ENCODE measurements at regions not wholly inside any gene's neighbourhood (a gene's known extent, or its start where the extent isn't known, plus 50 kb on each side); places are given as distances from the start of the nearest gene placed in this dataset.

DNA sequence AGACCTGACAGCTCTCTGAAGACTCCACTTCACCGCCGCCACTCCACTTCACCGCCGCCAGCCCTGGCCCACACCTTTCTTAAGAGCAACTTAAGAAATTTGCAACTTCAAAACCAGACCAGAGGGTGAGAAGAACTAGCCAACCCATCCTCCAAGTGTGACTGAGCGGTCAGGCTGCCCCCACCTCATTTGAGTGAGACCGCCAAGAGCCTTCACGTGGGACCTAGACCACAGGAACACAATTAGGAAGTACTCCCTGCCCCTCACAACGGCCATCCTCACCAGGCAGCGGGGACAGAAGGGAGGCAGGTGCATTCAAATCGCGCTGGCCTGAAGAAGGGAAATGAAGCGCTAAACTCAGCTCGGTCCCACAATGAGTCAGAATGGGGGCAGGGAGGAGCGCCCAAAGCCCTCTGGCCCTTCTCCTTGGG is 156.8 kb upstream of the BCL6 start:
- no peaks in the 10 kb centered on the region for H3K36me3 Mint-ChIP-seq (ENCODE audit: low read depth)
- H3K4me3 Mint-ChIP-seq: no peak overlapping the region
- TF ChIP-seq, protein P1, sequence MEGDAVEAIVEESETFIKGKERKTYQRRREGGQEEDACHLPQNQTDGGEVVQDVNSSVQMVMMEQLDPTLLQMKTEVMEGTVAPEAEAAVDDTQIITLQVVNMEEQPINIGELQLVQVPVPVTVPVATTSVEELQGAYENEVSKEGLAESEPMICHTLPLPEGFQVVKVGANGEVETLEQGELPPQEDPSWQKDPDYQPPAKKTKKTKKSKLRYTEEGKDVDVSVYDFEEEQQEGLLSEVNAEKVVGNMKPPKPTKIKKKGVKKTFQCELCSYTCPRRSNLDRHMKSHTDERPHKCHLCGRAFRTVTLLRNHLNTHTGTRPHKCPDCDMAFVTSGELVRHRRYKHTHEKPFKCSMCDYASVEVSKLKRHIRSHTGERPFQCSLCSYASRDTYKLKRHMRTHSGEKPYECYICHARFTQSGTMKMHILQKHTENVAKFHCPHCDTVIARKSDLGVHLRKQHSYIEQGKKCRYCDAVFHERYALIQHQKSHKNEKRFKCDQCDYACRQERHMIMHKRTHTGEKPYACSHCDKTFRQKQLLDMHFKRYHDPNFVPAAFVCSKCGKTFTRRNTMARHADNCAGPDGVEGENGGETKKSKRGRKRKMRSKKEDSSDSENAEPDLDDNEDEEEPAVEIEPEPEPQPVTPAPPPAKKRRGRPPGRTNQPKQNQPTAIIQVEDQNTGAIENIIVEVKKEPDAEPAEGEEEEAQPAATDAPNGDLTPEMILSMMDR (IDR thresholded peaks at IDR 0.05; ENCODE audit: unreplicated experiment in 3 of 3): no peak
- H3K27me3 Mint-ChIP-seq (ENCODE audit: low read depth): no peaks in the 10 kb centered on the region
- H3K27ac Mint-ChIP-seq: no peak overlapping the region
- no peaks in the 10 kb centered on the region for H3K9me3 Mint-ChIP-seq
- H3K4me1 Mint-ChIP-seq: peaks cover 4% of the 10 kb centered on the region

DNA sequence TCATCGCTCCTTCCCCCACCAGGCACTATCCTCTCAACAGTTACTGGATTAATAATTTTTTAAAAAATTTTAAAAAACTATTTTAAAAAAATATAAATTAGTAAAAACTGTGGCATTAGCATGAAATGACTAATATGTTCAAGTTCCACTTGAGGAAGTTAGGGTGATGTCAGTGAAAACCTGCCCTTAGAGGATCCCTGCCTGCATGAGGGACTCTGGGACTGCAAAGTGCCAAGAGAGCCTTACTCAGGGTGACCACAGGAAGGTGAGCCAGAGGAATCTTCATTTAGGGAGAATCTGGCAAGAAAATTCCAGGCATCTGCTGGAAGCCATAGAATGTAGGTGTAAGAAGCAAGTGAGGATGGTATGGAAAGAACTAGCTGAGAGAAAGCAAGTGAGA is 157.7 kb upstream of the BCL6 start:
- Mint-ChIP-seq H3K4me3 (no peak overlapping the region), H3K4me1 (peaks cover 5% of the 10 kb centered on the region), H3K36me3 (ENCODE audit: low read depth) (no peaks in the 10 kb centered on the region), H3K9me3 (no peaks in the 10 kb centered on the region), H3K27ac (no peak overlapping the region), H3K27me3 (ENCODE audit: low read depth) (no peaks in the 10 kb centered on the region)
- TF ChIP-seq, protein P1 (IDR thresholded peaks at IDR 0.05; ENCODE audit: unreplicated experiment in 3 of 3): no peak

- no peak overlapping the region for H3K4me3 Mint-ChIP-seq
- no peaks in the 10 kb centered on the region for H3K36me3 Mint-ChIP-seq (ENCODE audit: low read depth)
- H3K27me3 Mint-ChIP-seq (ENCODE audit: low read depth): no peaks in the 10 kb centered on the region
- H3K9me3 Mint-ChIP-seq: no peaks in the 10 kb centered on the region
- TF ChIP-seq, protein P1 (IDR thresholded peaks at IDR 0.05; ENCODE audit: unreplicated experiment in 3 of 3): no peak
- H3K27ac Mint-ChIP-seq: no peak overlapping the region
- H3K4me1 Mint-ChIP-seq: peaks cover 5% of the 10 kb centered on the region
Measured at GRCh38 chr3:187903697-187904096, 158.4 kb upstream of the BCL6 start.

DNA sequence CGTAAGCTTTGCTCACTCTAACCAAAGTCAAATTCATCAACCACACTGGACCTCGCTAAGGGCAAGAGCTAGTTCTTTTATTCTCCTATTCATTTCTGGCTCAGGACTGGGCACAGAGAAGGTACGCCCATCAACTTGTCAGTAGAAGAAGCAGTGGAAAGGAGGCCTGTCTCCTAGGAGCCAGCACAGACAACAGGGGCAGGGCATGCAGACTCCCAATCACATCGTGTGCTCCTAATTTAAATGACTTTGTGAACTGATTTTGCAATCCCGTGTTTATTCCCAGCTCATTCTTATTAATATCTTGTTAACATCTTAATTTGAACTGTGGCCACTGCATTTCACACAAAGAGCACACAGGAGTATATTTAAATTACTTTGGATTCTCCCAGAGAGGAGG is 161.1 kb upstream of the BCL6 start:
- H3K27me3 Mint-ChIP-seq (ENCODE audit: low read depth): no peaks in the 10 kb centered on the region

GRCh38 chr3:187906920-187907319 is 161.7 kb upstream of the BCL6 start:
- Mint-ChIP-seq H3K36me3 (ENCODE audit: low read depth) (no peaks in the 10 kb centered on the region), H3K27ac (no peak overlapping the region), H3K4me3 (no peak overlapping the region), H3K27me3 (ENCODE audit: low read depth) (no peaks in the 10 kb centered on the region), H3K4me1 (peaks cover 5% of the 10 kb centered on the region), H3K9me3 (no peaks in the 10 kb centered on the region)
- TF ChIP-seq, protein P1 (IDR thresholded peaks at IDR 0.05; ENCODE audit: unreplicated experiment in 3 of 3): no peak

More for the DNA sequence above, 161.1 kb upstream of the BCL6 start:
- peaks cover 5% of the 10 kb centered on the region for H3K4me1 Mint-ChIP-seq
- no peaks in the 10 kb centered on the region for H3K9me3 Mint-ChIP-seq
- no peaks in the 10 kb centered on the region for H3K36me3 Mint-ChIP-seq (ENCODE audit: low read depth)
- H3K4me3 Mint-ChIP-seq: no peak overlapping the region
- TF ChIP-seq, protein P1 (IDR thresholded peaks at IDR 0.05; ENCODE audit: unreplicated experiment in 3 of 3): no peak
- no peak overlapping the region for H3K27ac Mint-ChIP-seq

DNA sequence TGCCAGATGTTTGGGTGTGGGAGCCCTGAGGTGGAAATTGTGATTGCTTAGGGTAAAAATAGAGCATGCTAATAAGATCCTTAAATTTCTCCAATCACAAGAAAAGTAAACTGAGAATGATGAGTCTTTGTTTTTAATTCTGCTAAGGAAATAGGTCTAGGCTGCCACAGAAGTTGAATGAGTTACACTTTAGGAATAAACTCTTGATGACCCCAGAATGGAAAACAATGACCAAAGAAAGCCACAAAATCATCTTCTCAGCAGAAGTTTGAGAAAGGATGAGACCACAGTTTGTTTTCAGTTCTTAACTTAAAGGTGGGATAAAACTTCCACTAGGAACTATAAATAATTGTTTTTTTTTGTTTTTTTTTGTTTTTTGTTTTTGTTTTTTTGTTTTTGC is 164.6 kb upstream of the BCL6 start:
- Mint-ChIP-seq H3K36me3 (ENCODE audit: low read depth) (no peaks in the 10 kb centered on the region), H3K9me3 (no peaks in the 10 kb centered on the region), H3K4me1 (peaks cover 28% of the 10 kb centered on the region), H3K27ac (no peak overlapping the region), H3K4me3 (no peak overlapping the region), H3K27me3 (ENCODE audit: low read depth) (peaks cover 4% of the 10 kb centered on the region)
- TF ChIP-seq, protein P1 (IDR thresholded peaks at IDR 0.05; ENCODE audit: unreplicated experiment in 3 of 3): no peak

Measured in nephron (organoid).